ENCODE measurements at regions not wholly inside any gene's neighbourhood (a gene's known extent, or its start where the extent isn't known, plus 50 kb on each side); places are given as distances from the start of the nearest gene placed in this dataset.

DNA sequence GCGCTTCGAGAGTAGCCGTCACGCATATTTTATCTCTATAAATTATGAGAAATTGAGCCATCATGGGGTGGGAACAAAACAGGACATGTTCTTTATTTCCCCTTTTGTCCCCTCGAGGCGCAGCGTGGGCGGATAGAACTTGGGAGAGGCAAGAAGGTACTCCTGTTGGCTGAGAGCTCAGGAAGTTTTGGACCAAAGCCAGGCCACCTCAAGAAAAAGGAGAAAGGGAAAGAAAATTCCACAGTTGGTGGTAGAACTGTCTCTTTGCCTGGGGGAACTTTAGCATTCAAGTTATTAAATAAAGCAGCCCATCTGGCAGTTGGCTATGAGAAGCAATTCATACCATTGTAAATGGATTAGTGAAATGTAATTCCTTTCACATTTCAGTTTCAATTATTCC, 76.4 kb upstream of the DSCAM start:
- DNase-seq (ENCODE audit: low read depth, low spot score): no peak
- ChIA-PET CTCF (no interaction called here), POLR2A (no interaction called here)
- H3K4me3 ChIP-seq (ENCODE audit: low read depth, low read length): no peak overlapping the region
- TF ChIP-seq, protein P1, sequence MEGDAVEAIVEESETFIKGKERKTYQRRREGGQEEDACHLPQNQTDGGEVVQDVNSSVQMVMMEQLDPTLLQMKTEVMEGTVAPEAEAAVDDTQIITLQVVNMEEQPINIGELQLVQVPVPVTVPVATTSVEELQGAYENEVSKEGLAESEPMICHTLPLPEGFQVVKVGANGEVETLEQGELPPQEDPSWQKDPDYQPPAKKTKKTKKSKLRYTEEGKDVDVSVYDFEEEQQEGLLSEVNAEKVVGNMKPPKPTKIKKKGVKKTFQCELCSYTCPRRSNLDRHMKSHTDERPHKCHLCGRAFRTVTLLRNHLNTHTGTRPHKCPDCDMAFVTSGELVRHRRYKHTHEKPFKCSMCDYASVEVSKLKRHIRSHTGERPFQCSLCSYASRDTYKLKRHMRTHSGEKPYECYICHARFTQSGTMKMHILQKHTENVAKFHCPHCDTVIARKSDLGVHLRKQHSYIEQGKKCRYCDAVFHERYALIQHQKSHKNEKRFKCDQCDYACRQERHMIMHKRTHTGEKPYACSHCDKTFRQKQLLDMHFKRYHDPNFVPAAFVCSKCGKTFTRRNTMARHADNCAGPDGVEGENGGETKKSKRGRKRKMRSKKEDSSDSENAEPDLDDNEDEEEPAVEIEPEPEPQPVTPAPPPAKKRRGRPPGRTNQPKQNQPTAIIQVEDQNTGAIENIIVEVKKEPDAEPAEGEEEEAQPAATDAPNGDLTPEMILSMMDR (IDR thresholded peaks at IDR 0.05; ENCODE audit: insufficient read depth, low read length, missing control alignments): no peak

DNA sequence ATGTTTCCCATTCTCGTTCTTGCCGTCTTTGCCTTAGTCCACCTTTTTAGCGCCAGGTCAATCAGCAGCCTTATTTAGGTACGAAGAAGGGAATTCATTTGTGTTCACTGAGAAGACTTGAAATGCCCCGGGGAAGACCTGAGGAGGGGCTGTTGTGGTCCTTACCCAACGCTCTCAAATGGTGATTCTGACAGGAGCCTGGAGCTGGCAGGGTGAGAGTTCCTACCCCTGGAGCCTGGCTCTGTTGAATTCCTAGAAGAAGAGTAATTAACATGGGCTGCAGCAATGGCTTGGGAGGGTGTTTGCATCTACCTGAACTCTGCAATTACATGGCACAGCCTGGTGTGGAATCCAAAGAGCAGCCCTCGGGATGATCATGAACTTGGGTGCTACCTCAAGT, 76.9 kb upstream of the DSCAM start:
- CTCF ChIA-PET: no interaction called here
- POLR2A ChIA-PET: no interaction called here
- DNase-seq (ENCODE audit: low read depth, low spot score): no peak
- TF ChIP-seq, protein P1 (IDR thresholded peaks at IDR 0.05; ENCODE audit: insufficient read depth, low read length, missing control alignments): no peak
- H3K4me3 ChIP-seq (ENCODE audit: low read depth, low read length): no peak overlapping the region

DNA sequence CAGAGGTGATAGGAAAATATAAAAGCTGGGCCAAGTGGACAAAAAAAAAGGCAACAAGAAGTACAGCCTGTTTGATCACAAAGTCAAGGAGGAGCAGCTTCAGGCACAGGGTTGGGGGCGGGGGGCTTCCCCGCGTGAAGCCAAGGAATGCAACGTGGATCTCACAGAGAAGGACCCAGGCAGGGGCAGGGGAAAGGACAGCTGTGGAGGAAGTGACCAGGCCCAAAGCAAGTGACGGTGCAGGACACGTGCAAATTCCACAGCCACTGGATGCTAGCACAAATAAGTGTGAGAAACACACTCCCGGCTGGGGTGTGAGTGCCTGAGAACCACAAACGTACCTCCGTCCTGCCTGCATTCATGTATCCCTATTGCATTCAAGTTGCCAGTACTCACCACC, 77.7 kb upstream of the DSCAM start:
- ChIA-PET CTCF (no interaction called here), POLR2A (no interaction called here)
- H3K4me3 ChIP-seq (ENCODE audit: low read depth, low read length): no peak overlapping the region
- TF ChIP-seq, protein P1 (IDR thresholded peaks at IDR 0.05; ENCODE audit: insufficient read depth, low read length, missing control alignments): no peak
- no peak for DNase-seq (ENCODE audit: low read depth, low spot score)

DNA sequence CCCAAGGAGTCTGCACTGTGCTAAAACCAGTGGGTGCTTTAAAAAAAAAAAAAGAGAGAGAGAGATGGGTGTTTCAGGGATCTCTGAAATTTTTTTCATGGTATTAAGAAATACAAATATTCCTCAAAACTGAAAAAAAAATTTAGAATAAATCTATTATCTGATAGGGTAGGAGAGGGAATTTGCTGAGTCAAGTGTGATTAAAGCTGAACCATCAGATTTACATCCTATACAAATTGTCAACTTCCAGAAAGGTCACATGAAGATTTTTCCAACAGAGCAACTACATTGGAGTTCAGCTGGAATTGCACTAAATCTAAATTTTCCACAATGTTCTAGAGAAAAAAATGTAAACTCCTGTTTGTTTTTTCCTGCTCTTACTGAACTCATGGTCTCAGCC, 79.3 kb upstream of the DSCAM start:
- no peak for DNase-seq (ENCODE audit: low read depth, low spot score)
- TF ChIP-seq, protein P1 (IDR thresholded peaks at IDR 0.05; ENCODE audit: insufficient read depth, low read length, missing control alignments): no peak
- no peak overlapping the region for H3K4me3 ChIP-seq (ENCODE audit: low read depth, low read length)
- ChIA-PET POLR2A (no interaction called here), CTCF (no interaction called here)

DNA sequence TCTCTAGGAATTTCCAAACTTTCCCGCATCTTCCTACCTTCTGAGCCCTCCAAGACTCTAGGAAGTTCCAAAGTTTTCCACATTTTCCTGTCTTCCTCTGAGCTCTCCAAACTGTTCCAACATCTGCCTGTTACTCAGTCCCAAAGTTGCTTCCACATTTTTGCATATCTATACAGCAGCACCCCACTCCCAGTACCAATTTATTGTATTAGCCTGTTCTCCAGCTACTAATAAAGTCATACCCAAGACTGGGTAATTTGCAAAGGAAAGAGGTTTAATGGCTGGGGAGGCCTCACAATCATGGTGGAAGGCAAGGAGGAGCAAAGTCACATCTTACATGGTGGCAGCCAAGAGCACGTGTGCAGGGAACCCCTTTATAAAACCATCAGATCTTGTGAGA, 82.9 kb upstream of the DSCAM start:
- TF ChIP-seq, protein P1 (IDR thresholded peaks at IDR 0.05; ENCODE audit: insufficient read depth, low read length, missing control alignments): no peak
- CTCF ChIA-PET: no interaction called here
- DNase-seq (ENCODE audit: low read depth, low spot score): no peak

DNA sequence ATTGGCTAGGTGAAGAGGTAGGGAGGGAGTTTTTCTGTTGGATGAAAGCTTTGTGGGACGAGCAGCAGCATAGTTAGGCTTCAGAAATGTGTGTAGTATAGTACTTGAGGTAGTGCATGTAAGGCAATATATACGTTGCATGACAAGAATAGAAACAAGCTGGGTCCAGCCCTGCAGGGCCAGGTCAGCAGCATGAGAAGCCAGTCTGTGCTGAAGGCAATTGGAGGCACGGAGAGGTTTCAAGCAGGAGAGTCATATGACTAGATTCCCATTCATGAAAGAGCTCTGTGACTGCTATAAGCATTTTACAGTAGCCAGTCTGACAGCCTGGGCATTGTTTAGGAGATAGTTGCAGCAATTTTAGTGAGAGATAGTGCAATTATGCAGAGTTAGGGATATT, 84.2 kb upstream of the DSCAM start:
- CTCF ChIA-PET: no interaction called here
- no peak overlapping the region for H3K4me3 ChIP-seq (ENCODE audit: low read depth, low read length)
- POLR2A ChIA-PET: no interaction called here
- TF ChIP-seq, protein P1 (IDR thresholded peaks at IDR 0.05; ENCODE audit: insufficient read depth, low read length, missing control alignments): no peak
- DNase-seq (ENCODE audit: low read depth, low spot score): no peak

More for the DNA sequence above, 82.9 kb upstream of the DSCAM start:
- POLR2A ChIA-PET: no interaction called here
- H3K4me3 ChIP-seq (ENCODE audit: low read depth, low read length): no peak overlapping the region

Data from AG04449 (cell line).